ENCODE measurements at regions not wholly inside any gene's neighbourhood (a gene's known extent, or its start where the extent isn't known, plus 50 kb on each side); places are given as distances from the start of the nearest gene placed in this dataset.

GRCh38 chr22:47376901-47377505 lies 614.6 kb downstream of the TBC1D22A start (continued):
- TF ChIP-seq ATF6 (CRISPR knock-in tag; conservative IDR thresholded peaks at IDR 0.05) = no peak

- Histone ChIP-seq H2AFZ (ENCODE audit: low read length) (no peak overlapping the region), H3K4me3 (replicated peaks in 1 of 3; ENCODE audit: insufficient read depth in 1 of 3, low read depth in 2 of 3, low read length in 3 of 3) (no peak overlapping the region), H3K9ac (ENCODE audit: insufficient read depth, low read depth, low read length) (no peak overlapping the region), H3K27ac (ENCODE audit: extremely low read length, insufficient read depth, low read length) (no peak overlapping the region), H3K9me3 (ENCODE audit: low read length) (no peaks in the 10 kb centered on the region), H3K27me3 (ENCODE audit: control insufficient read depth in 1 of 2, insufficient read depth in 2 of 2, low read length in 2 of 2) (peaks cover 4 to 22% of the 10 kb centered on the region in 2 experiments; a peak in 3 of 5 replicates), H3K36me3 (replicated peaks in 1 of 2; ENCODE audit: control insufficient read depth in 1 of 2, insufficient read depth in 2 of 2, low read length in 2 of 2) (no peaks in the 10 kb centered on the region), H3K4me2 (ENCODE audit: low read depth, low read length) (no peak overlapping the region), H4K20me1 (ENCODE audit: insufficient read depth, low read length) (no peaks in the 10 kb centered on the region), H3K4me1 (ENCODE audit: insufficient read depth, low read length) (no peaks in the 10 kb centered on the region), H3K79me2 (ENCODE audit: insufficient read depth, low read length) (no peaks in the 10 kb centered on the region)
- TF ChIP-seq FOXJ3 (CRISPR knock-in tag; IDR thresholded peaks at IDR 0.05; ENCODE audit: borderline replicate concordance) (no peak), SSRP1 (CRISPR knock-in tag; IDR thresholded peaks at IDR 0.05) (no peak), SPEN (CRISPR knock-in tag; IDR thresholded peaks at IDR 0.05; ENCODE audit: low read depth) (no peak), REPIN1 (CRISPR knock-in tag; IDR thresholded peaks at IDR 0.05; ENCODE audit: borderline replicate concordance, low read depth) (no peak), ZNF207 (IDR thresholded peaks at IDR 0.05; ENCODE audit: borderline replicate concordance) (no peak), SCMH1 (CRISPR knock-in tag; IDR thresholded peaks at IDR 0.05; ENCODE audit: borderline replicate concordance) (no peak), PAXIP1 (CRISPR knock-in tag; conservative IDR thresholded peaks at IDR 0.05) (no peak), SIX4 (CRISPR knock-in tag; IDR thresholded peaks at IDR 0.05) (no peak), MBD4 (IDR thresholded peaks at IDR 0.05; ENCODE audit: borderline replicate concordance, low read length) (no peak), ZSCAN30 (CRISPR knock-in tag; IDR thresholded peaks at IDR 0.05) (no peak)
- ChIA-PET CTCF (ENCODE audit: low intra/inter-chr PET ratio, low total read pairs) (no interaction called here), POLR2A (no interaction called here)
- FAIRE-seq (no peak), DNase-seq (ENCODE audit: low spot score) (no peak), ATAC-seq (no peak)
- 62% methylated on average over 7 of the region's 7 CpGs for WGBS (ENCODE audit: low lambda C conversion rate)
- no TSS peak for BruUV-seq (replicated peaks)
- in situ Hi-C loops (cut with HindIII; ENCODE audit: extremely low pct_ligation_motif_present, low pct_unique_long_range_greater_than_20kb) = no loop called here
- intact Hi-C loops (cut with micrococcal nuclease; ENCODE audit: unreplicated experiment) = no loop called here
Observed at GRCh38 chr22:47376322-47376700, 613.9 kb downstream of the TBC1D22A start.

Data from HepG2 (cell line).